HepG2 (cell line): ENCODE measurements at regions not wholly inside any gene's neighbourhood (a gene's known extent, or its start where the extent isn't known, plus 50 kb on each side); places are given as distances from the start of the nearest gene placed in this dataset.

Experiments
- ATAC-seq: fragments of 200-7000 bp; cut with Tn5 transposase; 3 replicates; pipeline ENCODE4 v1.9.1; 2020; ENCODE audit warnings: mild to moderate bottlenecking, moderate library complexity
- BruUV-seq: library from RNA; stranded (reverse); fragments of 400-500 nt; replicated peaks from 2 replicates; lab custom pipeline; 2021; lab: Mats Ljungman, UMichigan
- CTCF ChIA-PET: fragments of 300-600 bp; formaldehyde crosslinking; extraction: SDS; loops from one replicate; lab custom pipeline; 2021; ENCODE audit warnings: low total read pairs, inconsistent platforms, low intra/inter-chr PET ratio; lab: Yijun Ruan, JAX
- POLR2A ChIA-PET: fragments of 350-600 bp; sonication (Branson Sonifier 250); formaldehyde crosslinking; loops from one replicate; lab custom pipeline; 2020; ENCODE audit warnings: antibody characterized with exemption, inconsistent platforms; lab: Yijun Ruan, JAX
- DNase-seq: peaks from one replicate; pipeline ENCODE4 v3.0.0-alpha.2; 2015; ENCODE audit warnings: low spot score
- FAIRE-seq: peaks from 3 replicates; lab custom pipeline; 2011; peaks lifted over from hg19 to GRCh38; lab: Jason Lieb, UNC
- H2AFZ ChIP-seq: one replicate; pipeline ENCODE4 v1.6.1; 2011; ENCODE audit warnings: low read length, inconsistent platforms
- H3K27ac ChIP-seq: fragments of 300-600 bp; 3 replicates; pipeline ENCODE4 v1.8.0; 2011; ENCODE audit warnings: mixed run types, mild to moderate bottlenecking, mixed read lengths, low read length, inconsistent platforms; ENCODE audit not compliant: insufficient read depth; ENCODE audit errors: extremely low read length
- H3K27me3 ChIP-seq, 2 experiments: fragments of 200-600 bp in 1 of 2; 2 replicates in 1 of 2; 3 replicates in 1 of 2; pipeline versions ENCODE4 v1.6.0 to v1.8.0; 2011; ENCODE audit warnings: low read length in 2 of 2, mild to moderate bottlenecking in 2 of 2, moderate library complexity in 2 of 2, inconsistent platforms in 1 of 2; ENCODE audit not compliant: insufficient read depth in 2 of 2, control insufficient read depth in 1 of 2
- H3K36me3 ChIP-seq, 2 experiments: fragments of 200-600 bp in 1 of 2; replicated peaks in 1 of 2; 2 replicates in 1 of 2; 3 replicates in 1 of 2; pipeline versions ENCODE4 v1.5.1 to v1.8.0; 2011; ENCODE audit warnings: low read length in 2 of 2, inconsistent platforms in 1 of 2; ENCODE audit not compliant: insufficient read depth in 2 of 2, control insufficient read depth in 1 of 2
- H3K4me1 ChIP-seq: 2 replicates; pipeline ENCODE4 v1.5.1; 2012; ENCODE audit warnings: low read length, inconsistent platforms; ENCODE audit not compliant: insufficient read depth
- H3K4me2 ChIP-seq: 2 replicates; pipeline ENCODE4 v1.6.0; 2011; ENCODE audit warnings: low read depth, low read length, inconsistent platforms
- H3K4me3 ChIP-seq, 3 experiments: fragments of 200-600 bp in 1 of 3; sonication (generic), shearing (Covaris generic) in 1 of 3; replicated peaks in 1 of 3; 2 replicates each; pipeline ENCODE4 v1.5.1; 2011 to 2016; ENCODE audit warnings: low read length in 3 of 3, inconsistent platforms in 2 of 3, low read depth in 2 of 3, mild to moderate bottlenecking in 2 of 3, control low read depth in 1 of 3, mixed read lengths in 1 of 3; ENCODE audit not compliant: insufficient read depth in 1 of 3
- H3K79me2 ChIP-seq: one replicate; pipeline ENCODE4 v1.6.1; 2011; ENCODE audit warnings: low read length, inconsistent platforms; ENCODE audit not compliant: insufficient read depth
- H3K9ac ChIP-seq: 2 replicates; pipeline ENCODE4 v1.6.0; 2011; ENCODE audit warnings: mild to moderate bottlenecking, low read depth, low read length, inconsistent platforms; ENCODE audit not compliant: insufficient read depth
- H3K9me3 ChIP-seq: 2 replicates; pipeline ENCODE4 v1.5.1; 2012; ENCODE audit warnings: mild to moderate bottlenecking, low read length
- H4K20me1 ChIP-seq: 2 replicates; pipeline ENCODE4 v1.6.0; 2011; ENCODE audit warnings: inconsistent platforms, mild to moderate bottlenecking, low read length, moderate library complexity; ENCODE audit not compliant: insufficient read depth
- ARID4A ChIP-seq: sonication (generic); formaldehyde crosslinking; IDR thresholded peaks from 2 replicates; pipeline ENCODE4 v1.5.0; 2020; ENCODE audit warnings: mild to moderate bottlenecking, missing genetic modification reagents, borderline replicate concordance
- CBX2 ChIP-seq, 2 experiments: fragments of 200-600 bp in 1 of 2; sonication (generic); formaldehyde crosslinking in 1 of 2; IDR thresholded peaks; 2 replicates each; pipeline versions ENCODE4 v1.7.0 to v1.8.1; 2018 to 2022; ENCODE audit warnings: low read depth in 2 of 2, low read length in 1 of 2, mild to moderate bottlenecking in 1 of 2, missing genetic modification reagents in 1 of 2
- FLYWCH1 ChIP-seq: sonication (generic); formaldehyde crosslinking; IDR thresholded peaks from 2 replicates; pipeline ENCODE4 v1.8.1; 2023; ENCODE audit warnings: mild to moderate bottlenecking, missing genetic modification reagents
- FOSL1 ChIP-seq: sonication (generic); formaldehyde crosslinking; IDR thresholded peaks from 2 replicates; pipeline ENCODE4 v1.9.0; 2021; ENCODE audit warnings: missing genetic modification reagents, borderline replicate concordance
- JUN ChIP-seq: sonication (generic); formaldehyde crosslinking; IDR thresholded peaks from 2 replicates; pipeline ENCODE4 v1.4.0; 2020; ENCODE audit warnings: mild to moderate bottlenecking, missing genetic modification reagents
- MXD3 ChIP-seq: IDR thresholded peaks from 2 replicates; pipeline ENCODE4 v1.6.1; 2016; ENCODE audit warnings: mild to moderate bottlenecking, missing biosample characterization, missing genetic modification reagents
- POGK ChIP-seq: sonication (generic); formaldehyde crosslinking; conservative IDR thresholded peaks from 2 replicates; pipeline ENCODE4 v1.8.0; 2022; ENCODE audit warnings: mild to moderate bottlenecking, moderate library complexity, missing genetic modification reagents
- SATB2 ChIP-seq: sonication (generic); formaldehyde crosslinking; IDR thresholded peaks from 2 replicates; pipeline ENCODE4 v1.5.0; 2020; ENCODE audit warnings: missing genetic modification reagents
- SP2 ChIP-seq: sonication (generic); formaldehyde crosslinking; IDR thresholded peaks from 2 replicates; pipeline ENCODE4 v1.5.1; 2020; ENCODE audit warnings: mild to moderate bottlenecking, missing genetic modification reagents
- TBX2 ChIP-seq: sonication (generic); formaldehyde crosslinking; IDR thresholded peaks from 2 replicates; pipeline ENCODE4 v1.5.0; 2020; ENCODE audit warnings: missing genetic modification reagents, mild to moderate bottlenecking, borderline replicate concordance
- TFAP4 ChIP-seq: sonication (generic); IDR thresholded peaks from 2 replicates; pipeline ENCODE4 v1.6.1; 2016; ENCODE audit warnings: low read depth, borderline replicate concordance
- ZFP41 ChIP-seq: sonication (generic); formaldehyde crosslinking; IDR thresholded peaks from 2 replicates; pipeline ENCODE4 v1.4.0; 2020; ENCODE audit warnings: mild to moderate bottlenecking, missing genetic modification reagents, borderline replicate concordance
- ZFX ChIP-seq: sonication (generic); formaldehyde crosslinking; IDR thresholded peaks from 2 replicates; pipeline ENCODE4 v1.4.0; 2020; ENCODE audit warnings: mild to moderate bottlenecking, low read depth, missing genetic modification reagents, moderate library complexity
- ZNF281 ChIP-seq: sonication (generic); formaldehyde crosslinking; IDR thresholded peaks from 2 replicates; pipeline ENCODE4 v1.4.0; 2020; ENCODE audit warnings: missing genetic modification reagents, borderline replicate concordance
- ZNF484 ChIP-seq: sonication (generic); formaldehyde crosslinking; IDR thresholded peaks from 2 replicates; pipeline ENCODE4 v1.5.1; 2020; ENCODE audit warnings: mild to moderate bottlenecking, low read depth, missing genetic modification reagents, borderline replicate concordance
- WGBS: methylation state at CpG from one replicate; pipeline ENCODE4 v1.1.6; 2017; ENCODE audit warnings: low lambda C conversion rate; 5-methylcytosine and 5-hydroxymethylcytosine counted together
- in situ Hi-C: cut with HindIII; loops from 2 replicates; pipeline ENCODE4 v1.10.0; 2017; ENCODE audit warnings: low pct_unique_long_range_greater_than_20kb; ENCODE audit not compliant: extremely low pct_ligation_motif_present
- intact Hi-C: fragments of 100-400 bp; cut with micrococcal nuclease; formaldehyde crosslinking; loops from one replicate; pipeline ENCODE4 v1.10.0; 2022; ENCODE audit not compliant: unreplicated experiment

- POLR2A ChIA-PET = no interaction called here
- Histone ChIP-seq H4K20me1 (no peaks in the 10 kb centered on the region), H3K9ac (no peak overlapping the region), H3K36me3 (no peaks in the 10 kb centered on the region), H3K27ac (no peak overlapping the region), H3K9me3 (no peaks in the 10 kb centered on the region), H2AFZ (no peak overlapping the region), H3K4me2 (no peak overlapping the region), H3K4me1 (no peaks in the 10 kb centered on the region), H3K27me3 (no peaks in the 10 kb centered on the region), H3K4me3 (no peak overlapping the region), H3K79me2 (no peaks in the 10 kb centered on the region)
- ATAC-seq (no peak), FAIRE-seq (no peak), DNase-seq (no peak)
- CTCF ChIA-PET = no interaction called here
- in situ Hi-C loops (no loop called here), intact Hi-C loops (no loop called here)
- 4% methylated on average over 2 of the region's 2 CpGs for WGBS
- no TSS peak for BruUV-seq
- TF ChIP-seq TFAP4 (no peak), SP2 (no peak), TBX2 (no peak), ZNF484 (CRISPR knock-in tag) (no peak), ZNF281 (CRISPR knock-in tag) (no peak), JUN (no peak), POGK (CRISPR knock-in tag) (no peak), FLYWCH1 (no peak), CBX2 (IDR thresholded peaks at IDR 0.05; ENCODE audit: low read depth, low read length) (no peak), CBX2 (CRISPR knock-in tag; IDR thresholded peaks at IDR 0.05; ENCODE audit: low read depth) (no peak), ZFX (CRISPR knock-in tag) (no peak), MXD3 (CRISPR knock-in tag) (no peak), ZFP41 (CRISPR knock-in tag) (no peak), SATB2 (no peak), ARID4A (CRISPR knock-in tag) (no peak), FOSL1 (CRISPR knock-in tag) (no peak)
Measured at GRCh38 chr15:93800805-93801204, 430.6 kb upstream of the MCTP2 start.
